ENCODE measurements at regions not wholly inside any gene's neighbourhood (a gene's known extent, or its start where the extent isn't known, plus 50 kb on each side); places are given as distances from the start of the nearest gene placed in this dataset.
"Not testable (repeated sequence)": the region's sequence is repeated elsewhere in the genome, so short reads cannot be mapped to it uniquely, and the experiment has no call there.

- no peak for DNase-seq
Measured at GRCh38 chr4:81754169-81754568, 282.5 kb upstream of the RASGEF1B start.

GRCh38 chr4:81751531-81752289 is 280.0 kb upstream of the RASGEF1B start:
- no peak for DNase-seq

- DNase-seq, result no peak
Measured at GRCh38 chr4:81747242-81747930, 275.7 kb upstream of the RASGEF1B start.

- DNase-seq, result no peak
Measured at GRCh38 chr4:81746773-81747172, 275.1 kb upstream of the RASGEF1B start.

GRCh38 chr4:81746071-81746470 is 274.4 kb upstream of the RASGEF1B start:
- DNase-seq, result no peak

- no peak for DNase-seq
Measured at GRCh38 chr4:81745050-81745449, 273.3 kb upstream of the RASGEF1B start.

GRCh38 chr4:81743731-81744435 is 272.2 kb upstream of the RASGEF1B start:
- DNase-seq, result no peak

- DNase-seq, result no peak
Measured at GRCh38 chr4:81740487-81740886, 268.8 kb upstream of the RASGEF1B start.

- DNase-seq, result no peak
Measured at GRCh38 chr4:81738891-81739290, 267.2 kb upstream of the RASGEF1B start.

GRCh38 chr4:81737865-81738559 is 266.3 kb upstream of the RASGEF1B start:
- no peak for DNase-seq

- DNase-seq, result no peak
Measured at GRCh38 chr4:81736324-81736723, 264.6 kb upstream of the RASGEF1B start.

- no peak for DNase-seq
Measured at GRCh38 chr4:81732980-81733379, 261.3 kb upstream of the RASGEF1B start.

- peak; percentile 71 for DNase-seq
Measured at GRCh38 chr4:81724925-81725329, 253.2 kb upstream of the RASGEF1B start.

GRCh38 chr4:81723927-81724587 is 252.3 kb upstream of the RASGEF1B start:
- DNase-seq, result no peak

GRCh38 chr4:81723019-81723884 is 251.5 kb upstream of the RASGEF1B start:
- no peak for DNase-seq

- no peak for DNase-seq
Measured at GRCh38 chr4:81722290-81722851, 250.7 kb upstream of the RASGEF1B start.

GRCh38 chr4:81715757-81716156 is 244.1 kb upstream of the RASGEF1B start:
- DNase-seq, result no peak

GRCh38 chr4:81715357-81715756 is 243.7 kb upstream of the RASGEF1B start:
- not testable (repeated sequence) for DNase-seq

- no peak for DNase-seq
Measured at GRCh38 chr4:81714291-81714690, 242.6 kb upstream of the RASGEF1B start.

- DNase-seq, result no peak
Measured at GRCh38 chr4:81712714-81713113, 241.0 kb upstream of the RASGEF1B start.

GRCh38 chr4:81704461-81704860 is 232.8 kb upstream of the RASGEF1B start:
- DNase-seq, result no peak

All from stimulated activated CD8-positive, alpha-beta memory T cell treated with anti-CD3 and anti-CD28 coated beads, Interleukin-4, amount 100 ng/mL, for 48 hours (primary cell).